T-helper 17 cell (primary cell): ENCODE measurements at regions not wholly inside any gene's neighbourhood (a gene's known extent, or its start where the extent isn't known, plus 50 kb on each side); places are given as distances from the start of the nearest gene placed in this dataset.

Source experiments
- ATAC-seq: fragments of 150-1000 bp; cut with Tn5 transposase; 2 replicates; pipeline ENCODE4 v1.10.0; 2021; ENCODE audit warnings: mild to moderate bottlenecking, moderate library complexity
- DNase-seq, 3 donors: peaks; one replicate each; pipeline versions ENCODE4 v3.0.0 to v3.0.0-alpha.2; 2020 to 2021
- H3K9me3 ChIP-seq: one replicate; pipeline ENCODE4 v1.7.0; 2013; ENCODE audit warnings: low read length, mild to moderate bottlenecking; ENCODE audit not compliant: control insufficient read depth, poor library complexity, severe bottlenecking
- H3K27ac Mint-ChIP-seq: one replicate; pipeline ENCODE4 v1.8.0; 2022; ENCODE audit warnings: mild to moderate bottlenecking, moderate library complexity, mixed read lengths
- H3K27me3 Mint-ChIP-seq: one replicate; pipeline ENCODE4 v1.8.0; 2022; ENCODE audit warnings: mixed read lengths
- H3K36me3 Mint-ChIP-seq: one replicate; pipeline ENCODE4 v1.8.0; 2022; ENCODE audit warnings: low read depth, mixed read lengths
- H3K4me1 Mint-ChIP-seq: one replicate; pipeline ENCODE4 v1.8.0; 2022; ENCODE audit warnings: mild to moderate bottlenecking, mixed read lengths
- H3K4me3 Mint-ChIP-seq: one replicate; pipeline ENCODE4 v1.8.0; 2022; ENCODE audit warnings: mild to moderate bottlenecking, moderate library complexity, mixed read lengths

- no peaks in the 10 kb centered on the region for H3K9me3 ChIP-seq
- ATAC-seq (no peak), DNase-seq (no peak)
- Mint-ChIP-seq H3K27ac (no peak overlapping the region), H3K4me3 (no peak overlapping the region), H3K36me3 (no peaks in the 10 kb centered on the region), H3K27me3 (peaks cover 15% of the 10 kb centered on the region), H3K4me1 (no peaks in the 10 kb centered on the region)
These were observed 309.3 kb upstream of the CDYL start for GRCh38 chr6:4466769-4467480.

DNA sequence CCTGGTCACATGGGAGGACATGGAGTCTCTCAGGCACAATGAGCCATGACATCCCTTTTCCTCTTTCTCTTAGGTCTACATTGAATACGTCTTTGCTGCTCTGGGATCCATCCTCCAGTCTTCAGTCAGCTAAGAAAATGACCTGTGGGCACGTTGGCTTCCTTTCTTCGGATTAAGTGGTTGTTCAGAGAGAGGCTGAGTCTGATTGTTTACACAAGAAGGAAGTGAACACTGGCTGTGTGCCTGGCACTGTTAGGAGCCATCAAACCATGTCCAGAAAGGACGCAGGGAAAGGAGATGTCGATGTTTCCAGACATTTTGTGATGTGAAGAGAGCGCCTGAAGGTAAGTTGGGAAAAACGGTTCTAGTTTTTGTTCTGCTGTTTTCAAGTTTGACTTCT is 309.9 kb upstream of the CDYL start:
- no peak overlapping the region for H3K27ac Mint-ChIP-seq
- peaks cover 15% of the 10 kb centered on the region for H3K27me3 Mint-ChIP-seq
- ATAC-seq (no peak), DNase-seq (no peak)
- H3K36me3 Mint-ChIP-seq: no peaks in the 10 kb centered on the region
- no peaks in the 10 kb centered on the region for H3K9me3 ChIP-seq
- H3K4me1 Mint-ChIP-seq: no peaks in the 10 kb centered on the region
- no peak overlapping the region for H3K4me3 Mint-ChIP-seq

DNA sequence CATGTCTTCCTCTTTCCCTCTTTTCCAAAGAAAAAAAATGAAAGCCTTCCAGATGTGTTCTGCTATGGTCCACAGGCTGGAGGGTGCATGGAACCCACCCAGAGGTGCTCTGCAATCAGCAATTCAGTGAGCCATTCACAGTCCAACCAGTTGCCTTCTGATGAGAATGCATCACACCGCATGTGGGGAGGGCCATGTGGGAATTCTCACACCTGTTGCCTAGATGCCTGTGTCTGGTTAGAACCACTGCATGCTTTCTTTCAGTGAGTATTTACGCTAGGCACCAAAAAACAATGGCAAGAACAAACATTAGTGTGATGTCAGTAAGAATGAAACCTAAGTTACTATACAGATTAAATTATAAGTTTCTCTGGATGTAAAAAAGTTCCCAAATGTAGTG is 311.6 kb upstream of the CDYL start:
- no peak for ATAC-seq
- Mint-ChIP-seq H3K27me3 (peaks cover 15% of the 10 kb centered on the region), H3K27ac (no peak overlapping the region)

GRCh38 chr6:4463236-4463635 is 313.0 kb upstream of the CDYL start:
- H3K4me1 Mint-ChIP-seq: no peaks in the 10 kb centered on the region
- ATAC-seq: no peak
- DNase-seq: no peak
- H3K4me3 Mint-ChIP-seq: no peak overlapping the region
- H3K36me3 Mint-ChIP-seq: no peaks in the 10 kb centered on the region
- no peaks in the 10 kb centered on the region for H3K9me3 ChIP-seq
- no peak overlapping the region for H3K27ac Mint-ChIP-seq
- peaks cover 20% of the 10 kb centered on the region for H3K27me3 Mint-ChIP-seq

More for the DNA sequence above, 311.6 kb upstream of the CDYL start:
- no peaks in the 10 kb centered on the region for H3K36me3 Mint-ChIP-seq
- H3K4me1 Mint-ChIP-seq: no peaks in the 10 kb centered on the region
- H3K9me3 ChIP-seq: no peaks in the 10 kb centered on the region
- no peak for DNase-seq
- no peak overlapping the region for H3K4me3 Mint-ChIP-seq

GRCh38 chr6:4460586-4461475 is 315.4 kb upstream of the CDYL start:
- no peaks in the 10 kb centered on the region for H3K9me3 ChIP-seq
- Mint-ChIP-seq H3K36me3 (no peaks in the 10 kb centered on the region), H3K27me3 (peaks cover 14% of the 10 kb centered on the region), H3K4me1 (no peaks in the 10 kb centered on the region), H3K4me3 (no peak overlapping the region), H3K27ac (no peak overlapping the region)
- DNase-seq (no peak), ATAC-seq (no peak)

- Mint-ChIP-seq H3K27ac (no peak overlapping the region), H3K4me1 (no peaks in the 10 kb centered on the region), H3K4me3 (no peak overlapping the region), H3K36me3 (no peaks in the 10 kb centered on the region), H3K27me3 (peaks cover 14% of the 10 kb centered on the region)
- H3K9me3 ChIP-seq: no peaks in the 10 kb centered on the region
- ATAC-seq: no peak
- no peak for DNase-seq
These were observed 316.2 kb upstream of the CDYL start for GRCh38 chr6:4459996-4460395.

- peaks cover 10% of the 10 kb centered on the region for H3K27me3 Mint-ChIP-seq
- H3K4me1 Mint-ChIP-seq: no peaks in the 10 kb centered on the region
- H3K36me3 Mint-ChIP-seq: no peaks in the 10 kb centered on the region
- H3K4me3 Mint-ChIP-seq: no peak overlapping the region
- H3K27ac Mint-ChIP-seq: no peak overlapping the region
- ATAC-seq (no peak), DNase-seq (no peak)
- no peaks in the 10 kb centered on the region for H3K9me3 ChIP-seq
These were observed 317.2 kb upstream of the CDYL start for GRCh38 chr6:4459032-4459431.

GRCh38 chr6:4451718-4452117 is 316.3 kb upstream of the ECI2 start:
- ATAC-seq (no peak), DNase-seq (no peak)
- no peaks in the 10 kb centered on the region for H3K4me1 Mint-ChIP-seq
- H3K27me3 Mint-ChIP-seq: peaks cover 15% of the 10 kb centered on the region
- no peaks in the 10 kb centered on the region for H3K36me3 Mint-ChIP-seq
- H3K27ac Mint-ChIP-seq: no peak overlapping the region
- peaks cover 4% of the 10 kb centered on the region for H3K9me3 ChIP-seq
- H3K4me3 Mint-ChIP-seq: no peak overlapping the region

DNA sequence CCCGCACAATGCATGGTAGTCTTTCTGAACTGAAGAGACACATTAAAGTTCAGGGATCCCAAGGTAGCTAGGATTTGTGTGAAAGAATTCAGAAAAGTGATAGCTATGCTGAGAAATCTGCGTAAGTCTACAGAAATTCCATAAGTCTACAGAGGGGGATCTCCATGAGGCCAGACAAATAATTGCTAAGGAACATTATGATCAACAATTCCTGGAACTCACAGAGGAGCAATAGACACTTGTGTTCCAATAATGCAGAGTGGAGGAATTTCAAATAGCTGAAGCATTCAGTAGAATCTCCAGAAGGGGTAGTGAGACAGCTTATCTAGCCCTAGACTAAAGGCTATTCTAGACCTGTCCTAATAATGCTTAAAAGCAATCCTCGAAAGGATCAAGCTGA is 315.7 kb upstream of the ECI2 start:
- H3K4me1 Mint-ChIP-seq: no peaks in the 10 kb centered on the region
- H3K4me3 Mint-ChIP-seq: no peak overlapping the region
- no peak overlapping the region for H3K27ac Mint-ChIP-seq
- no peaks in the 10 kb centered on the region for H3K36me3 Mint-ChIP-seq
- ATAC-seq (no peak), DNase-seq (no peak)
- H3K9me3 ChIP-seq: peaks cover 4% of the 10 kb centered on the region
- peaks cover 15% of the 10 kb centered on the region for H3K27me3 Mint-ChIP-seq

- H3K9me3 ChIP-seq: peaks cover 4% of the 10 kb centered on the region
- H3K4me1 Mint-ChIP-seq: no peaks in the 10 kb centered on the region
- no peak overlapping the region for H3K4me3 Mint-ChIP-seq
- H3K36me3 Mint-ChIP-seq: no peaks in the 10 kb centered on the region
- peaks cover 15% of the 10 kb centered on the region for H3K27me3 Mint-ChIP-seq
- ATAC-seq (no peak), DNase-seq (no peak)
- no peak overlapping the region for H3K27ac Mint-ChIP-seq
These were observed 314.9 kb upstream of the ECI2 start for GRCh38 chr6:4450237-4450636.

DNA sequence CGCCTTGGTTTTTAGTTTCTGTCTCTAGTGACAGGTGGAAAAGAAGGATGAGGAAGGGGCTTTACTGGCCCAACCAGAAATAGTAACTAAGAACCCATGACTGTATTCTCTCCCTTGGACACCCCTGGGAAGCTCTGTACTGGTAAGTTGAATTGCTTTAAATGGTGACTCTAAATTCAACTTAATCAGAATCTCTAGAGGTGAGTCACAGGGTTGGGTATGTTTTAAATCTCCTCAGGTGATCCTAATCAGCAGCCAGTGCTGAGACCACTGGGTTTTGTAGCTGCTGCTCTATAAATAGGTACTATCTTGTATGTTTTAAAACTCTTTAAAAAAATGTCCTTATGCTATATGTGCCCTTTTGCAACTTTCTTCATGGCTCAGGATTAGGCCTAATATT is 314.0 kb upstream of the ECI2 start:
- no peaks in the 10 kb centered on the region for H3K4me1 Mint-ChIP-seq
- H3K36me3 Mint-ChIP-seq: no peaks in the 10 kb centered on the region
- H3K27me3 Mint-ChIP-seq: peaks cover 15% of the 10 kb centered on the region
- H3K27ac Mint-ChIP-seq: no peak overlapping the region
- ATAC-seq (no peak), DNase-seq (no peak)
- no peak overlapping the region for H3K4me3 Mint-ChIP-seq
- H3K9me3 ChIP-seq: peaks cover 4% of the 10 kb centered on the region

DNA sequence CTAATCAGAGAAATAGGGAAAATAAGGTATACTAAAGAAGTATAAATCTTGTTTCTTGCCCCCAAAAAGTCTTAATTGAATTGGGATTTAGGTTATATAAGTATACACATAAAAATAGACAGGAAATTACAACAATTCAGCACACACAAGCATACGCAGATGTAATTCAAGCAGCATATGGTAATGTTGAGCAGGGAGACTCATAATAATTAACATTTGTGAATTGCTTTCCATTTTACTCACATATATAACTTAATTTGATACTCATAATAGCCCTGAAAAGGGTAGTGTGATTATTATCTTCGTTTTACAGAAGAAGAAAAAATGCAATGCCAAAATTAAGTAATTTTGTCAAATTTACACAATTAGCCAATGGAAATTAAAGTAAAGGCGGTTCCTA is 313.5 kb upstream of the ECI2 start:
- ATAC-seq: no peak
- DNase-seq: no peak
- no peaks in the 10 kb centered on the region for H3K36me3 Mint-ChIP-seq

DNA sequence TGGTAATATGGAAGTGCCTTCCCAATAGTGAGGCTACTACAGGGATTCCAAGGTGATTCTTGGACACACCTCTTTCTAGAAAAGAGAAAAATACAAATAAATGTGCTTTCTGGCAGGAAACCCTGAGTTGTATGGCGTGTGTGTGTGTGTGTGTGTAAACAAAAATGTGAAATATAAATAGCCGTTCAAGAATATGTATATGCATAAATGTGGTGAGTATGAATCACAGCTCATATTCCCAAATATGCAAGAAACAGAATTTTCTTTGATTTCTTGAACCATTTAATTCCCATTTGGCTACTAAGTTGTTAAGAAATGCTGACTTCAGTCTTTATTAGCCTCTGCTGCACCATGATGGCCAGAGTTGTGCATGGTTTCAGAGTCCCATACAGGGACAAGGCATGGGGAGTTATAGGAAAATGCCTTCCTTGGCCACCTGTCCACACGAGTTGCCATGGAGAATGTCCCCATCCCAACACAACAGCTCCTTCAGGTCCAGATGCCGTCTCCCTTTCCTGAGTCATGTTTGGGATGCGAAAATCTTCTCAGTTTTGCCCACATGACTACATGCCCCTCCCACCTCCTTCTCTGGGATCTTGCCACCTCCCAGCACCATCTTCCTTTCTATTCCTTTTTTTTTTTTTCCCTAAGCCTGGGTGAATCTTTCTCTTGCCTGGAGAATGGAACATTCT is 312.4 kb upstream of the ECI2 start:
- H3K4me3 Mint-ChIP-seq: peak overlapping the region; percentile 10
- H3K4me1 Mint-ChIP-seq: no peaks in the 10 kb centered on the region
- ATAC-seq (no peak), DNase-seq (no peak)
- peaks cover 15% of the 10 kb centered on the region for H3K27me3 Mint-ChIP-seq
- peaks cover 4% of the 10 kb centered on the region for H3K9me3 ChIP-seq
- H3K27ac Mint-ChIP-seq: no peak overlapping the region
- no peaks in the 10 kb centered on the region for H3K36me3 Mint-ChIP-seq

More for the DNA sequence above, 313.5 kb upstream of the ECI2 start:
- Mint-ChIP-seq H3K27me3 (peaks cover 15% of the 10 kb centered on the region), H3K4me3 (no peak overlapping the region), H3K27ac (no peak overlapping the region), H3K4me1 (no peaks in the 10 kb centered on the region)
- peaks cover 4% of the 10 kb centered on the region for H3K9me3 ChIP-seq
